ENCODE measurements at regions not wholly inside any gene's neighbourhood (a gene's known extent, or its start where the extent isn't known, plus 50 kb on each side); places are given as distances from the start of the nearest gene placed in this dataset.
A peak's percentile ranks its signal among the peaks of the same experiment; 100 is the strongest.

- DNase-seq (ENCODE audit: low spot score): no peak
- Mint-ChIP-seq H3K36me3 (no peaks in the 10 kb centered on the region), H3K9me3 (peaks cover 6% of the 10 kb centered on the region), H3K4me1 (ENCODE audit: low read depth in 2 of 2) (no peaks in the 10 kb centered on the region), H3K4me3 (no peak overlapping the region), H3K27ac (no peak overlapping the region), H3K27me3 (no peaks in the 10 kb centered on the region)
- no peak for ATAC-seq
Observed at GRCh38 chr21:24255591-24255990, 1351.7 kb downstream of the MRPL39 start.

GRCh38 chr21:24225431-24225830, 1381.8 kb downstream of the MRPL39 start:
- Mint-ChIP-seq H3K9me3 (no peaks in the 10 kb centered on the region), H3K4me1 (ENCODE audit: low read depth in 2 of 2) (no peaks in the 10 kb centered on the region), H3K27ac (no peak overlapping the region), H3K27me3 (no peaks in the 10 kb centered on the region), H3K36me3 (no peaks in the 10 kb centered on the region), H3K4me3 (no peak overlapping the region)
- no peak for DNase-seq (ENCODE audit: low spot score)
- ATAC-seq: no peak

GRCh38 chr21:24224422-24224821, 1382.9 kb downstream of the MRPL39 start:
- DNase-seq (ENCODE audit: low spot score): no peak
- H3K27me3 Mint-ChIP-seq: no peaks in the 10 kb centered on the region
- no peak overlapping the region for H3K27ac Mint-ChIP-seq
- no peak for ATAC-seq
- no peaks in the 10 kb centered on the region for H3K4me1 Mint-ChIP-seq (ENCODE audit: low read depth in 2 of 2)
- no peaks in the 10 kb centered on the region for H3K36me3 Mint-ChIP-seq
- H3K9me3 Mint-ChIP-seq: no peaks in the 10 kb centered on the region
- no peak overlapping the region for H3K4me3 Mint-ChIP-seq

GRCh38 chr21:24223624-24224023, 1383.7 kb downstream of the MRPL39 start:
- DNase-seq (ENCODE audit: low spot score): no peak
- H3K27ac Mint-ChIP-seq: no peak overlapping the region
- ATAC-seq: no peak
- no peaks in the 10 kb centered on the region for H3K36me3 Mint-ChIP-seq
- H3K9me3 Mint-ChIP-seq: no peaks in the 10 kb centered on the region
- H3K27me3 Mint-ChIP-seq: no peaks in the 10 kb centered on the region
- H3K4me1 Mint-ChIP-seq (ENCODE audit: low read depth in 2 of 2): no peaks in the 10 kb centered on the region
- H3K4me3 Mint-ChIP-seq: no peak overlapping the region

GRCh38 chr21:24222676-24223075, 1384.6 kb downstream of the MRPL39 start:
- no peaks in the 10 kb centered on the region for H3K27me3 Mint-ChIP-seq
- no peak for ATAC-seq
- no peaks in the 10 kb centered on the region for H3K4me1 Mint-ChIP-seq (ENCODE audit: low read depth in 2 of 2)
- no peaks in the 10 kb centered on the region for H3K36me3 Mint-ChIP-seq
- H3K9me3 Mint-ChIP-seq: no peaks in the 10 kb centered on the region
- no peak overlapping the region for H3K4me3 Mint-ChIP-seq
- DNase-seq (ENCODE audit: low spot score): no peak
- H3K27ac Mint-ChIP-seq: no peak overlapping the region

GRCh38 chr21:24220446-24220845, 1386.8 kb downstream of the MRPL39 start:
- H3K36me3 Mint-ChIP-seq: no peaks in the 10 kb centered on the region
- H3K27me3 Mint-ChIP-seq: no peaks in the 10 kb centered on the region
- no peak overlapping the region for H3K4me3 Mint-ChIP-seq
- DNase-seq (ENCODE audit: low spot score): no peak
- no peaks in the 10 kb centered on the region for H3K4me1 Mint-ChIP-seq (ENCODE audit: low read depth in 2 of 2)
- ATAC-seq: no peak
- H3K9me3 Mint-ChIP-seq: peaks cover 3% of the 10 kb centered on the region
- no peak overlapping the region for H3K27ac Mint-ChIP-seq

GRCh38 chr21:24217151-24217550, 1390.1 kb downstream of the MRPL39 start:
- no peaks in the 10 kb centered on the region for H3K36me3 Mint-ChIP-seq
- H3K27ac Mint-ChIP-seq: no peak overlapping the region
- no peak for ATAC-seq
- H3K27me3 Mint-ChIP-seq: no peaks in the 10 kb centered on the region
- DNase-seq (ENCODE audit: low spot score): no peak
- peaks cover 3% of the 10 kb centered on the region for H3K9me3 Mint-ChIP-seq
- H3K4me3 Mint-ChIP-seq: no peak overlapping the region
- H3K4me1 Mint-ChIP-seq (ENCODE audit: low read depth in 2 of 2): no peaks in the 10 kb centered on the region

GRCh38 chr21:24210130-24210529, 1397.2 kb downstream of the MRPL39 start:
- Mint-ChIP-seq H3K36me3 (peaks cover 8% of the 10 kb centered on the region), H3K27me3 (no peaks in the 10 kb centered on the region), H3K4me3 (no peak overlapping the region), H3K27ac (no peak overlapping the region), H3K4me1 (ENCODE audit: low read depth in 2 of 2) (no peaks in the 10 kb centered on the region), H3K9me3 (peaks cover 15% of the 10 kb centered on the region)
- DNase-seq (ENCODE audit: low spot score) (no peak), ATAC-seq (no peak)

GRCh38 chr21:24208562-24209260, 1398.6 kb downstream of the MRPL39 start:
- peak in 1 of 2 donors; percentile 41 for ATAC-seq
- H3K4me3 Mint-ChIP-seq: no peak overlapping the region

GRCh38 chr21:24205319-24205718, 1402.0 kb downstream of the MRPL39 start:
- ATAC-seq (no peak), DNase-seq (ENCODE audit: low spot score) (no peak)
- Mint-ChIP-seq H3K9me3 (peaks cover 15% of the 10 kb centered on the region), H3K27me3 (no peaks in the 10 kb centered on the region), H3K4me1 (ENCODE audit: low read depth in 2 of 2) (no peaks in the 10 kb centered on the region), H3K4me3 (no peak overlapping the region), H3K27ac (no peak overlapping the region), H3K36me3 (peaks cover 8% of the 10 kb centered on the region)

More at GRCh38 chr21:24208562-24209260, 1398.6 kb downstream of the MRPL39 start:
- no peaks in the 10 kb centered on the region for H3K4me1 Mint-ChIP-seq (ENCODE audit: low read depth in 2 of 2)
- no peak for DNase-seq (ENCODE audit: low spot score)
- H3K27ac Mint-ChIP-seq: no peak overlapping the region
- no peaks in the 10 kb centered on the region for H3K27me3 Mint-ChIP-seq
- H3K36me3 Mint-ChIP-seq: peaks cover 8% of the 10 kb centered on the region
- peaks cover 15% of the 10 kb centered on the region for H3K9me3 Mint-ChIP-seq

GRCh38 chr21:24204641-24205040, 1402.6 kb downstream of the MRPL39 start:
- Mint-ChIP-seq H3K4me3 (no peak overlapping the region), H3K4me1 (ENCODE audit: low read depth in 2 of 2) (no peaks in the 10 kb centered on the region), H3K27ac (no peak overlapping the region), H3K27me3 (no peaks in the 10 kb centered on the region), H3K36me3 (peaks cover 8% of the 10 kb centered on the region), H3K9me3 (peaks cover 9% of the 10 kb centered on the region)
- DNase-seq (ENCODE audit: low spot score): no peak
- ATAC-seq: no peak

GRCh38 chr21:24200052-24200451, 1407.2 kb downstream of the MRPL39 start:
- DNase-seq (ENCODE audit: low spot score) (no peak), ATAC-seq (no peak)
- H3K4me1 Mint-ChIP-seq (ENCODE audit: low read depth in 2 of 2): no peaks in the 10 kb centered on the region
- H3K4me3 Mint-ChIP-seq: no peak overlapping the region
- no peaks in the 10 kb centered on the region for H3K9me3 Mint-ChIP-seq
- no peaks in the 10 kb centered on the region for H3K27me3 Mint-ChIP-seq
- H3K36me3 Mint-ChIP-seq: no peaks in the 10 kb centered on the region
- no peak overlapping the region for H3K27ac Mint-ChIP-seq

- Mint-ChIP-seq H3K9me3 (no peaks in the 10 kb centered on the region), H3K4me1 (ENCODE audit: low read depth in 2 of 2) (no peaks in the 10 kb centered on the region), H3K36me3 (no peaks in the 10 kb centered on the region), H3K27ac (no peak overlapping the region), H3K27me3 (no peaks in the 10 kb centered on the region), H3K4me3 (no peak overlapping the region)
- ATAC-seq (no peak), DNase-seq (ENCODE audit: low spot score) (no peak)
Observed at GRCh38 chr21:24197923-24198322, 1409.4 kb downstream of the MRPL39 start.

GRCh38 chr21:24197132-24197643, 1410.1 kb downstream of the MRPL39 start:
- Mint-ChIP-seq H3K27ac (no peak overlapping the region), H3K9me3 (peaks cover 3% of the 10 kb centered on the region), H3K4me1 (ENCODE audit: low read depth in 2 of 2) (no peaks in the 10 kb centered on the region), H3K4me3 (no peak overlapping the region), H3K36me3 (no peaks in the 10 kb centered on the region), H3K27me3 (no peaks in the 10 kb centered on the region)
- DNase-seq (ENCODE audit: low spot score): no peak
- ATAC-seq: no peak

- no peak for ATAC-seq
- Mint-ChIP-seq H3K4me3 (no peak overlapping the region), H3K4me1 (ENCODE audit: low read depth in 2 of 2) (no peaks in the 10 kb centered on the region), H3K27ac (no peak overlapping the region), H3K27me3 (no peaks in the 10 kb centered on the region), H3K9me3 (peaks cover 3% of the 10 kb centered on the region), H3K36me3 (peaks cover 8% of the 10 kb centered on the region)
- no peak for DNase-seq (ENCODE audit: low spot score)
Observed at GRCh38 chr21:24188506-24188905, 1418.8 kb downstream of the MRPL39 start.
